ENCODE measurements at regions not wholly inside any gene's neighbourhood (a gene's known extent, or its start where the extent isn't known, plus 50 kb on each side); places are given as distances from the start of the nearest gene placed in this dataset.
A peak's percentile ranks its signal among the peaks of the same experiment; 100 is the strongest.
"Not testable (repeated sequence)": the region's sequence is repeated elsewhere in the genome, so short reads cannot be mapped to it uniquely, and the experiment has no call there.

DNA sequence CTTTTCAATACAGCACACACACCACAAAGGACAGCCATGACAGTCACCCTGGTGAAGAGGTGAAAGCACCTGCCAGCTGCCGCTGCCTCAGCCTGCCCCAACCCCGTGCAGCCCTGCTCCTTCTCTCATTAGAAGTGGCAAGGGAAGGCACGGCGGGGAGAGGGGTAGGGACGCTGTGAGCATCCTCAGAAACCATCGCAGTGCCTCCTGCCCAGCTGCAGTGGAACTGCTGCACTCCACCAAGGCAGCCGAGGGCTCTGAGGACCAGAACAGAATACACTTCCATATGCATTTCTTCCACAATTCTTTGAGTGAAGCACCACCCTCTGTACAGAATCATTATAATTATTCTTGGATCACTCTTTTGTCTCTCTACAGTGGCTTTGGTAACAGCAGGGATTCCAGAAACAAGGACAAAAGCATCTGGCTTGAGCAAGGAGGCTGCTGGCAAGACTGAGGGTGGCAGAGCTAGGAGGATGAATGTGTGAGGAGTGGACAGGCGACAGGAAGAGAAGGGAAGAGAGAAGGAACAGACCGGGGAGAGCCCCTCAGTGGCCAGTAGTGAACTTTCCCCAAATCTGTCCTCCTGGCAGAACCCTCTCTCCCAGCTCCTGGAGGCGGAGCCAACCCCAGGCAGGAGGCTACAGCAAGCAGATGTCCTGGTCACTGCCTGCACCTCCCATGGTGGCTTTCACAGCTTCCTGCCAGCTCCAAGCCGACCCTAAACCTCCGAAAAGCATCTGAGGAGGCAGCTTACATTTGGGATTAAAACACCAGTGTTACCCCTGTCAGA lies 73.2 kb downstream of the MTNR1A start:
- no peak for DNase-seq (ENCODE audit: low spot score)

GRCh38 chr4:186475202-186475601 lies 80.2 kb downstream of the MTNR1A start:
- DNase-seq (ENCODE audit: low spot score) = no peak

GRCh38 chr4:186473933-186474332 lies 81.4 kb downstream of the MTNR1A start:
- DNase-seq (ENCODE audit: low spot score) = no peak

DNA sequence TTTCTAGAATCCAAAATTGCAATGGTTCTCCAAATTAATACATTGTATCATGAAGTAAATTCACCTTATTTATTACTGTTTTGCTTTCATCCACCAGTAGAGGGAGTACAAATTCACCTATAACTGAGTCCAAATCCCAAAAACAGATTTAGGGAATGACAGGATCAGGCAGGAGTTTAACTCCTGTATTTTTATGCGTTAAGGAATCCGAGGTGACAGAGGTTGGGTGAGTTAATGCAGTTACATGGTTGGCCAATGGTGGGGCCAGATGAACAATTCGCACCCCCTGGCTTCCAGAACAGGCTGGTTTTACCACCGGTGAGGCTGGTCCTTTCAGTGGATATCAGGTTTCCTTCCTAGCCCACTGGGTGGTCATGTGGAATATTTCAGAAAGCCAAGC lies 82.4 kb downstream of the MTNR1A start:
- DNase-seq (ENCODE audit: low spot score) = peak; percentile 21

DNA sequence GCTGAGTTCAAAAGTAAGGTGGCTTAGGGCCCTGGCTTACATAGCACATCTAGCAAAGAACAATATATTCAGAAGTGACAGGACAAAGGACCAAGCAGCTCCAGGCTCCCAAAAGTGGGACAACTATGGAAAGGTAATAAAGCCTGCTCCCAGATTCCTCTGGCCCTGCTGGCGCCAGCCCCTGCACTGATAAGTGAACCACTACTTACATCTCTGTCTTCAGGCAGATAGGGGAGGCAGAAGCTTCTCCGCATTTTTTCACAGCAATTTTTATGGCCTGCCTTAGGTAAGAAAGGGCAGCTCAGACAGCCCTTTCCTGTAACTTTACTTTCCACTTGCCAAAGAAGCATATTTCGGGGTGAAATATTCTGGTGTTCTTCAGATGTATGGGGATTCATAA lies 83.9 kb downstream of the MTNR1A start:
- DNase-seq (ENCODE audit: low spot score) = no peak

GRCh38 chr4:186458050-186458449 lies 97.3 kb downstream of the MTNR1A start:
- DNase-seq (ENCODE audit: low spot score) = no peak

DNA sequence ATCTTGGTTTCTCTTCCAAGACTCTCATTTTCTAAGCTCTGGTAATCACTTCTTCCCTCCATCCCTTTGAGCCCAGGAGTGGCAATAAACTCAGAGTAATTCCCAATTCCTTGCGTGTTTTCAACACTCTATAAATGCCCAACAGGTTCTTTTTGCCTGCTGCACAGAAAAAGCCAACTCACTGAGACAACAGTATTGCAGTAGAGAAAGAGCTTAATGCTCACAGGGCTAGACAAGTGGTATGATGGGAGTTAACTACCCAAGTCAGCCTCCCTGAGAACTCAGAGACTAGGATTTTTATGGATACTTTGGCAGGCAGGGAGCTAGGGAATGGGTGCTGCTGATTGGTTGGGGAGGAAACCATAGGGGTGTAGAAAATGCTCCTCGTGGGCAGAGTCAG lies 103.4 kb downstream of the MTNR1A start:
- DNase-seq (ENCODE audit: low spot score) = no peak

DNA sequence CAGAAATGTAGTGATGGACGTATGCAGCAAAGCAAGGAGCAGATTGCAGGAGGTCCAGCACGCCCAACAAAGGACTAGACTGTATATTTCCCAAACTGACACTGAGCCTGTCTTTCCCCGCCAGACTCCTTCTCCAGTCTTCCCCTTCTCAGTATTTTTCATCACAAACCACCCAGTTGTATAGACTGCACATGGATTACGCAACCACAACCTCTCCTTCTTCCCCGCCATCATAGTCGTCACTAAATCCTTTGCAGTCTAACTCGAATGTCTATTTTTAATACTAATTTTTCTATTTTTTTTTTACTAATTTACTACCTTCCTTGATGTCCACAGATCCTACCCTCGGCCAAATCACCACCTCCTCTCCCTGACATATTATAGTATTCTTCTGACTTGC lies 105.4 kb downstream of the MTNR1A start:
- no peak for DNase-seq (ENCODE audit: low spot score)

GRCh38 chr4:186445040-186445439 lies 110.3 kb downstream of the MTNR1A start:
- DNase-seq (ENCODE audit: low spot score) = no peak

DNA sequence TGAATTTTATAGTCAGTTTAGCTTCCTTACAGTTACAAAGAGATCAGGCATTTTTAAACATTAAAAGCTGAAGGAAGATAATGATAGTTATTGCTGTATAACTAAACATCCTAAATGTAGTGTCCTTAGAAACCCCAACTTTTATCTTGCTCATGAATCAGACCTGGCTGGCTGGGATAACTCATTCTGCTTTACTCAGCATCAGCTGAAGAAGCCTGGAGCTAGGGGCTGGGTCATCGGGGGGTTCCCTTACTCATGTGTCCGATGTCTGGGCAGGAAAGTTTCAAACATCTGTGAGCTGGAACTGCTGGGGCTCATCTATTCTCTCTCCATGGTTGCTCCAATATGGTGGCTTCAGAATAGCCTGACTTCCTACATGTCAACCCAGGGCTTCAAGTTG lies 113.9 kb downstream of the MTNR1A start:
- no peak for DNase-seq (ENCODE audit: low spot score)

GRCh38 chr4:186428481-186428880 lies 126.9 kb downstream of the MTNR1A start:
- DNase-seq (ENCODE audit: low spot score) = no peak

DNA sequence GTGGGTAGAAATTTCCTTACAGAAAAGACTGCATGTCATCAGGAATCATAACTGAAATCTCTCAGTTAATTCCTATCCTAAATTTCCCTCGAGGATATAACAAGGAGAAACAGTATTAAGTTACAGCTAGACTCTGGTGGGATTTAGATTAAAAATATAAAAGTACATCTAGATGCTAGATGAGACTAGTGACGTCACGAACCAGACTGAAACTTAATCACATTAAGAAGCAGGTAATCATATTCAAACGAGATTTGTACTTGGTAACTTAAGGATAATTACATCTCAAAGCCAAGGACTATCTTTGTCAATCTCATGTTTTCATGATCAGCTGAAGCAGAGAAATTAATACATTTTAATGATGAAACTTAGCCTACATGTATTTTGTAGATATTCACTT lies 130.6 kb downstream of the MTNR1A start:
- DNase-seq (ENCODE audit: low spot score) = no peak

DNA sequence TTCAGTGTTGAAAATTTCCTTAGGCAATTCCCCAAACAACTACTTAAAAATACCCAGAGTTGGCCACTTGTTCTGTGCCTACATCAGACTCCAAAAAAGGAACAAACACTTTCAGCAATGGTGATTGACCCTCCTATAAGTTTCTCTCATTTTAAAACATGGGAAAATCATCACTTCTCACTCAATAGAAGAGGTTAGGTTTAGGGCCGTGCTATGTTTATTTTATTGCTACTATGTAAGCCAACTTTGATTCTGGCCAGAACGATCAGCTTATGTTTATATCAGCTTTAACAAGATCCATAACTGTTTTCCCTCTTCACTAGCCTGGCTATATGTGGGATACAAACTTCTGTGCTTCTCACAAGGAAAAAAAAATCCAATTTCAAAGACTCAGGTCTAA lies 133.1 kb downstream of the MTNR1A start:
- no peak for DNase-seq (ENCODE audit: low spot score)

DNA sequence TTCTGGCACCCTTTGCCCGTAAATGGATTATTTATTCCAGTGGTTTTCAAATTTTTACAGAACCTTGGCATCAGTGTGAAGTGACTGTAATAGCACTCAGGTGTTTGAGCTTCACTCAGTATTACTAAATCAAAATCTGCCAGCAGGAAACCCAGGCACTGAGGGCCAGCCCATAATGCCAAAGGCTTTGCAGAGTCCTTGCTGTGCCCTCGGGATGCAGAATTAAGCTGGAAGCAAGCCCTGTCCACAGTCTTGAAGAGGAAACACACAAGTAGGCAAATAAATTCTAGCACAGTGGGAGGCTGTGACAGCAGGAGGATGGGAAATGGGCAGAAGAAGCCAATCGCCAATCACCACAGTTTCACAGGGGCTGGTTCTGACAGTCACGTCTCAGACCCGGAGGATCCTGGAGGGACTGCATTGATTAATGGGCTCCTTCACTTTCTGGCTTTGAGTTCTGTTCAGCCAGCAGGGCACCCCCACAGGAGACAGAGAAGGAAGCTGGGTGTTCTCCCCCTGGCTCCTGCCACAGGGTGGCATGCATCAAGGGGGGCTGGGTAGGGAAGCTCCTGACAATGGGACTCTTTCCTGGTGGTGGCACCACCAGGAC lies 138.8 kb downstream of the MTNR1A start:
- no peak for DNase-seq (ENCODE audit: low spot score)

DNA sequence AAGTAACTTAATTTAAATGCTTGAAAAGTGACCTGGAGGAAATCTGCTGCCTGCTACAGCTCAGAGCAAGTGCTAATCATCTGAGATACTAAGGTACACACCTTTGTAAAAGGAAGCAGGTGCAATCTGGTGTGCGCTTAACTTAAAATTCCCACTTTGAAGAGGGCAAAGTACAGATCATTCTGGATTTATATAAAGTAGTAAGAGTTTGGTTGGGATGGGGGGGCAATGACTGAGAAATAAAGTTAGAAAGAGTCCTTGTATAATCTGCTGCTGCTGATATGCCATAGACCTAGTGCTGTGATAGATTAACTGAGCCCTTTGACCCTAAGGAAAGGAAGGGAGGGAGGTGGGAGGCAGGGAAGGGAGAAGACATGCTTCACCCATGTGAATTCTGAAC lies 141.0 kb downstream of the MTNR1A start:
- DNase-seq (ENCODE audit: low spot score) = no peak

- DNase-seq (ENCODE audit: low spot score) = no peak
Measured at GRCh38 chr4:186405957-186406356, 140.0 kb downstream of the F11 start.

DNA sequence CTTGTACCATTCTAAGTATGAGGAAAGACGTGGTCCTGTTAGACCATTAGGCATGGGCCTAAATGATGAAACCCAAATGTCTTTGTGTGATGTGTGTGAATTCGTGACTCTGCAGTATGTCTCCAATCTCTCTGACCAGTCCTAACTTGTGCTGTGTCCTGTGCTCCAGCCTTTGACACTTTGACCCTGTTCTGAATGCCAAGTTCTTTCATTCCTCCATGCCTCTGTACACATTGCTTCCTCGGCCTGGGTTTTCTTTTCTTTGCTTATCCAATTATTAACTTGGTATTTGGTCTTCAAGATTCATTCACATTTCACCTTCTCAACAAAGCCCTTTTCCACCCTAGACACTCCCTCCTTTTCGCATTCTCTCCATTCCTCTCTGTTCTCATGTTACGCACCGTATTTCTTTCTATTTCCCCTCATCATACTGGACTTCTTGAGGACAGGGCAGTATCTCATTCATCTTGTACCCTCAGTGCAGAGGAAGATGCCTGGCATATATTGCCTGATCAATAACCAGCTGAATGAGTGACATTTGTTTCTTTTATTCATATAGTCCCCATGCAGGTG lies 138.7 kb downstream of the F11 start:
- no peak for DNase-seq (ENCODE audit: low spot score)

- DNase-seq (ENCODE audit: low spot score) = no peak
Measured at GRCh38 chr4:186400676-186401075, 134.7 kb downstream of the F11 start.

DNA sequence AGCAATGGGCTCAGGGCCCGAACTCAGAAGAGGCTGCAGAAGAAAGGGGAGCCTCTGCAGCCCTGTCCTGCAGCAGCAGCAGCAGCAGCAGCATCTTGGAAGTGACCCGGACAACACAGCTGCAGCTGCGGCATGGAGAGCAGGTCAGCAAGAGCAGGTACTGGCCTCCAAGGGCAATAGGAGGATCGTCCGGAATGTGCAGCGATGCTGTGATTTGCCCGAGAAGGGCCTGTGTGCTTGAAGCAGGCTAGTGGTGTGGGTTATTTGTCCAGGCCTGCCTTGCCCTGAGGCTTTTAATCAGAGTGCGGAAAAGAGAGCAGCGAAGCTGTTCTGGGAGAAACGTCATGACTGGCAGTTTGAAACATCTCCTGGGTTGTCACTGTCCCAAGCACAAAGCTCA lies 126.0 kb downstream of the F11 start:
- DNase-seq (ENCODE audit: low spot score) = no peak

DNA sequence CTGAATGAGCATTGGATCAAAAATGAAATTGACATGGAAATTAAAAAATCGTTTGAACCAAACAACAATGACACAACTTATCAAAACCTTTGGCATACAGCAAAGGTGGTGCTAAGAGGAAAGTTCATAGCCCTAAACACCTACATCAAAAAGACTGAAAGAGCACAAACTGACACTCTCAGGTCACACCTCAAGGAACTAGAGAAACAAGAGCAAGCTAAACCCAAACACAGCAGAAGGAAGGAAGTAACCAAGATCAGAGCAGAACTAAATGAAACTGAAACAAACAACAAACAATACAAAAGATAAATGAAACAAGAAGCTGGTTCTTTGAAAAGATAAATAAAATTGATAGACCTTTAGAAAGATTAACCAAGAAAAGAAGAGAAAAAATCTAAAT lies 118.3 kb downstream of the F11 start:
- not testable (repeated sequence) for DNase-seq (ENCODE audit: low spot score)

DNA sequence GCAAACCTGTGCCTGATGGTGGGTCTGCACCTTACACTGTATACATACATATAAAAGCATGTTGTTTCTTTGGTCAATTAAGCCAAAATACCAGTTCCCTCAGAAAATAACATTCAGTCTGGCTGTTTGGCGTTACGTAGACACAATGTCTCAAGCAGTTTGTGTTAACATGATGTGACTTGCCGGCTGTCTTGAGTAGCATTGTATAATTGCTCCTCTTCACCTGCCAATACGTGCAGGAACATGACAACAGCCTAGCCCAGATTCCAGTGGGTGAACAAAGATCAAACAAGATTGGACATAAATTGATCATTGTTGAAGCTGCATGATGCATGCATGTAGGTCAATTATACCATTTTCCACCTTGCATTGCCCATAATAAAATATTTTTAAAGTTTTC lies 102.3 kb downstream of the F11 start:
- no peak for DNase-seq (ENCODE audit: low spot score)

DNA sequence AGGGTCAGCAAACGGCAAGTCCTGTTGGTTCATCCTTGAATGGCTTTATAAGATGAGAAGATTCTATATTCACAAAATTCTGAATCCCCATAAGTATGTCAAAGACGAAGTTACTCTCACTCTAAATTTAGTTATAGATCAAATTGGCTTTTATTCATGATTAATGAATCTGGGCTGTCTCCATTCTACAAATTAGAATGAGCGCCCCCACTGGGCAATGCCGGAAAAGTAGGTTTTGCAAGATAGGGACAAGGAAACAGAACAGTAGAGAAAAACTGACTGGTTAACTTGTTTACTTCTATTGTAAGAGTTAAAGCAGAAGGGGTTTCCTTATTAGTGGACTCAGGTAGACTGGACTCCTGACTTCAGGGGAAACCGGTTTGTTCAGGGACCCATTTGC lies 100.3 kb downstream of the F11 start:
- DNase-seq (ENCODE audit: low spot score) = no peak

DNA sequence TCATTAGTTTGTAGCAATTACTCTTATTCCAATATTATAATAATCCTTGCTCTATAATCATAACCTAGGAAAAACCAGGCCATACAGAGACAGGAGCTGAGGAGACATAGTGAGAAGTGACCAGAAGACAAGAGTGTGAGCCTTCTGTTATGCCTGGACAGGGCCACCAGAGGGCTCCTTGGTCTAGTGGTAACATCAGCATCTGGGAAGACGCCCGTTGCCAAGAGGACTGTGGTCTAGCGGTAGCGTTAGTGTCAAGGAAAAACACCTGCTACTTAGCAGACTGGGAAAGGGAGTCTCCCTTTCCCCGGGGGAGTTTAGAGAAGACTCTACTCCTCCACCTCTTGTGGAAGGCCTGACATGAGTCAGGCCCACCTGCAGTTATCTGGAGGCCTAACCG lies 97.0 kb downstream of the F11 start:
- DNase-seq (ENCODE audit: low spot score) = peak; percentile 5
